ENCODE measurements at regions not wholly inside any gene's neighbourhood (a gene's known extent, or its start where the extent isn't known, plus 50 kb on each side); places are given as distances from the start of the nearest gene placed in this dataset.

- FAIRE-seq (no peak), DNase-seq (ENCODE audit: extremely low read depth in 1 of 4, low spot score in 3 of 4) (no peak), ATAC-seq (no peak)
- Histone ChIP-seq H3K27me3 (ENCODE audit: control insufficient read depth in 2 of 2, insufficient read depth in 2 of 2, low read length in 2 of 2) (no peaks in the 10 kb centered on the region), H3K9ac (ENCODE audit: insufficient read depth in 1 of 2, low read depth in 2 of 2, low read length in 2 of 2) (no peak overlapping the region), H3K4me1 (replicated peaks in 1 of 2; ENCODE audit: control insufficient read depth in 2 of 2, insufficient read depth in 2 of 2, low read length in 2 of 2) (no peaks in the 10 kb centered on the region), H3K27ac (ENCODE audit: extremely low read depth, low read depth, low read length) (no peak overlapping the region), H3K4me2 (ENCODE audit: insufficient read depth, low read length) (no peak overlapping the region), H3K9me1 (ENCODE audit: control insufficient read depth, insufficient read depth, low read length) (no peaks in the 10 kb centered on the region), H4K20me1 (replicated peaks; ENCODE audit: control insufficient read depth, insufficient read depth, low read length) (no peaks in the 10 kb centered on the region), H3K79me2 (ENCODE audit: control insufficient read depth, insufficient read depth, low read length) (no peaks in the 10 kb centered on the region), H3K36me3 (ENCODE audit: control insufficient read depth, insufficient read depth, low read length) (no peaks in the 10 kb centered on the region), H3K4me3 (no peak overlapping the region), H3K9me3 (replicated peaks; ENCODE audit: control insufficient read depth, insufficient read depth, low read depth, low read length) (no peaks in the 10 kb centered on the region), H2AFZ (ENCODE audit: low read depth, low read length) (no peak overlapping the region)
- BruUV-seq (replicated peaks), result no TSS peak
- no peak for TF ChIP-seq SREBF2 (CRISPR knock-in tag; IDR thresholded peaks at IDR 0.05)
- in situ Hi-C loops (cut with MboI) (no loop called here), intact Hi-C loops (cut with micrococcal nuclease) (no loop called here)
- 9% methylated on average over 1 of the region's 1 CpG for WGBS (ENCODE audit: insufficient coverage, low coverage, missing lambda C conversion rate)
- POLR2A ChIA-PET, result no interaction called here
- CTCF ChIA-PET (ENCODE audit: low intra/inter-chr PET ratio), result no interaction called here
These were observed 299.0 kb upstream of the E2F7 start for GRCh38 chr12:77364400-77364799.

- H3K9ac ChIP-seq (ENCODE audit: insufficient read depth in 1 of 2, low read depth in 2 of 2, low read length in 2 of 2), result no peak overlapping the region
- no peaks in the 10 kb centered on the region for H3K79me2 ChIP-seq (ENCODE audit: control insufficient read depth, insufficient read depth, low read length)
- intact Hi-C loops (cut with micrococcal nuclease), result no loop called here
- in situ Hi-C loops (cut with MboI), result no loop called here
- no peak overlapping the region for H3K27ac ChIP-seq (ENCODE audit: extremely low read depth, low read depth, low read length)
- BruUV-seq (replicated peaks), result no TSS peak
- H3K4me3 ChIP-seq, result no peak overlapping the region
- no peak overlapping the region for H2AFZ ChIP-seq (ENCODE audit: low read depth, low read length)
- H3K36me3 ChIP-seq (ENCODE audit: control insufficient read depth, insufficient read depth, low read length), result no peaks in the 10 kb centered on the region
- ChIA-PET POLR2A (no interaction called here), CTCF (ENCODE audit: low intra/inter-chr PET ratio) (no interaction called here)
- H3K9me3 ChIP-seq (replicated peaks; ENCODE audit: control insufficient read depth, insufficient read depth, low read depth, low read length), result no peaks in the 10 kb centered on the region
- H3K4me1 ChIP-seq (replicated peaks in 1 of 2; ENCODE audit: control insufficient read depth in 2 of 2, insufficient read depth in 2 of 2, low read length in 2 of 2), result no peaks in the 10 kb centered on the region
- DNase-seq (ENCODE audit: extremely low read depth in 1 of 4, low spot score in 3 of 4) (no peak), ATAC-seq (no peak), FAIRE-seq (no peak)
- no peaks in the 10 kb centered on the region for H4K20me1 ChIP-seq (replicated peaks; ENCODE audit: control insufficient read depth, insufficient read depth, low read length)
- 5% methylated on average over 7 of the region's 7 CpGs for WGBS (ENCODE audit: insufficient coverage, low coverage, missing lambda C conversion rate)
- H3K9me1 ChIP-seq (ENCODE audit: control insufficient read depth, insufficient read depth, low read length), result no peaks in the 10 kb centered on the region
- H3K4me2 ChIP-seq (ENCODE audit: insufficient read depth, low read length), result no peak overlapping the region
- no peaks in the 10 kb centered on the region for H3K27me3 ChIP-seq (ENCODE audit: control insufficient read depth in 2 of 2, insufficient read depth in 2 of 2, low read length in 2 of 2)
- no peak for TF ChIP-seq MLLT1 (IDR thresholded peaks at IDR 0.05)
- no peak for TF ChIP-seq ZNF586 (CRISPR knock-in tag; conservative IDR thresholded peaks at IDR 0.05)
- no peak for TF ChIP-seq POLR2H (tag; IDR thresholded peaks at IDR 0.05; ENCODE audit: low read depth)
- TF ChIP-seq ZNF263 (CRISPR knock-in tag; IDR thresholded peaks at IDR 0.05; ENCODE audit: borderline replicate concordance), result no peak
- TF ChIP-seq HINFP (tag; conservative IDR thresholded peaks at IDR 0.05; ENCODE audit: low read depth), result no peak
- no peak for TF ChIP-seq RNF219 (CRISPR knock-in tag; IDR thresholded peaks at IDR 0.05)
- TF ChIP-seq CBFB (CRISPR knock-in tag; IDR thresholded peaks at IDR 0.05), result no peak
- no peak for TF ChIP-seq ZBTB34 (CRISPR knock-in tag; IDR thresholded peaks at IDR 0.05)
These were observed 297.3 kb upstream of the E2F7 start for GRCh38 chr12:77362509-77363210.
